ENCODE measurements at regions not wholly inside any gene's neighbourhood (a gene's known extent, or its start where the extent isn't known, plus 50 kb on each side); places are given as distances from the start of the nearest gene placed in this dataset.

GRCh38 chr7:85479918-85480643, 293.2 kb upstream of the SEMA3D start:
- Histone ChIP-seq H3K27me3 (ENCODE audit: control insufficient read depth, low read length) (no peaks in the 10 kb centered on the region), H3K4me3 (ENCODE audit: low read length) (no peak overlapping the region), H3F3A (ENCODE audit: control insufficient read depth, insufficient read depth) (no peaks in the 10 kb centered on the region), H3K4me2 (ENCODE audit: low read length) (no peak overlapping the region), H4K20me1 (ENCODE audit: control insufficient read depth, insufficient read depth, low read depth, low read length) (no peaks in the 10 kb centered on the region), H3K36me3 (ENCODE audit: control insufficient read depth, low read length) (no peaks in the 10 kb centered on the region), H3K79me2 (ENCODE audit: control insufficient read depth, low read length) (no peaks in the 10 kb centered on the region), H3K27ac (ENCODE audit: low read depth, low read length) (no peak overlapping the region), H3K9me2 (replicated peaks; ENCODE audit: control insufficient read depth, low read length) (no peaks in the 10 kb centered on the region), H3K9me3 (ENCODE audit: control insufficient read depth, insufficient read depth, low read length) (no peaks in the 10 kb centered on the region), H3K4me1 (ENCODE audit: control insufficient read depth, low read length) (no peaks in the 10 kb centered on the region)
- TF ChIP-seq, protein P1, sequence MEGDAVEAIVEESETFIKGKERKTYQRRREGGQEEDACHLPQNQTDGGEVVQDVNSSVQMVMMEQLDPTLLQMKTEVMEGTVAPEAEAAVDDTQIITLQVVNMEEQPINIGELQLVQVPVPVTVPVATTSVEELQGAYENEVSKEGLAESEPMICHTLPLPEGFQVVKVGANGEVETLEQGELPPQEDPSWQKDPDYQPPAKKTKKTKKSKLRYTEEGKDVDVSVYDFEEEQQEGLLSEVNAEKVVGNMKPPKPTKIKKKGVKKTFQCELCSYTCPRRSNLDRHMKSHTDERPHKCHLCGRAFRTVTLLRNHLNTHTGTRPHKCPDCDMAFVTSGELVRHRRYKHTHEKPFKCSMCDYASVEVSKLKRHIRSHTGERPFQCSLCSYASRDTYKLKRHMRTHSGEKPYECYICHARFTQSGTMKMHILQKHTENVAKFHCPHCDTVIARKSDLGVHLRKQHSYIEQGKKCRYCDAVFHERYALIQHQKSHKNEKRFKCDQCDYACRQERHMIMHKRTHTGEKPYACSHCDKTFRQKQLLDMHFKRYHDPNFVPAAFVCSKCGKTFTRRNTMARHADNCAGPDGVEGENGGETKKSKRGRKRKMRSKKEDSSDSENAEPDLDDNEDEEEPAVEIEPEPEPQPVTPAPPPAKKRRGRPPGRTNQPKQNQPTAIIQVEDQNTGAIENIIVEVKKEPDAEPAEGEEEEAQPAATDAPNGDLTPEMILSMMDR (IDR thresholded peaks at IDR 0.05; ENCODE audit: low read depth, low read length, poor library complexity, severe bottlenecking) = no peak
- no peak for TF ChIP-seq EZH2phosphoT487 (IDR thresholded peaks at IDR 0.05; ENCODE audit: borderline replicate concordance, low read length)

GRCh38 chr7:85478530-85478929, 291.7 kb upstream of the SEMA3D start:
- no peak overlapping the region for H3K4me2 ChIP-seq (ENCODE audit: low read length)
- TF ChIP-seq, protein P1 (IDR thresholded peaks at IDR 0.05; ENCODE audit: low read depth, low read length, poor library complexity, severe bottlenecking) = no peak
- TF ChIP-seq EZH2phosphoT487 (IDR thresholded peaks at IDR 0.05; ENCODE audit: borderline replicate concordance, low read length) = no peak
- no peaks in the 10 kb centered on the region for H3F3A ChIP-seq (ENCODE audit: control insufficient read depth, insufficient read depth)

DNA sequence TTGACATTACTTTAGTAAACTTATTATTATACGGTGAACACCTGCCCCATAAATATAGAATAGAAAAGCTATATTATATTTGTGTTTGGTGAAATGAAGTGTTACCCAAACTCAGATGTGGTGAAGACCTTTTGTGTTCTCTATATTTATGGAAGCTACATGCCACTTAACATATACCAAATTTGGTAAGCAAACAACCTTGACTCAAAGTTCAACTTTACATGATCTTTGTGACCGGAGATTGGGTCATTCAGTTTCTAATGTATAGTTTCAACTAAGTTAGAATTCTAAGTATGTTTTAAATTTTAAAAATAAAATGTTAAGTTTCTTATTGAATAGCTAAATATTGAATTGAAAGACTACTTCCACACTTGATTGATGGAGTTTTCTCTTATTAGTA, 288.6 kb upstream of the SEMA3D start:
- H3K4me1 ChIP-seq (ENCODE audit: control insufficient read depth, low read length) = no peaks in the 10 kb centered on the region
- H3K4me3 ChIP-seq (ENCODE audit: low read length) = no peak overlapping the region
- no peaks in the 10 kb centered on the region for H3K9me2 ChIP-seq (replicated peaks; ENCODE audit: control insufficient read depth, low read length)
- no peaks in the 10 kb centered on the region for H3K9me3 ChIP-seq (ENCODE audit: control insufficient read depth, insufficient read depth, low read length)
- no peak for TF ChIP-seq EZH2phosphoT487 (IDR thresholded peaks at IDR 0.05; ENCODE audit: borderline replicate concordance, low read length)
- TF ChIP-seq, protein P1 (IDR thresholded peaks at IDR 0.05; ENCODE audit: low read depth, low read length, poor library complexity, severe bottlenecking) = no peak
- no peaks in the 10 kb centered on the region for H3K36me3 ChIP-seq (ENCODE audit: control insufficient read depth, low read length)
- H3F3A ChIP-seq (ENCODE audit: control insufficient read depth, insufficient read depth) = no peaks in the 10 kb centered on the region
- no peaks in the 10 kb centered on the region for H3K27me3 ChIP-seq (ENCODE audit: control insufficient read depth, low read length)
- H3K4me2 ChIP-seq (ENCODE audit: low read length) = no peak overlapping the region
- H3K79me2 ChIP-seq (ENCODE audit: control insufficient read depth, low read length) = no peaks in the 10 kb centered on the region
- H3K27ac ChIP-seq (ENCODE audit: low read depth, low read length) = no peak overlapping the region
- no peaks in the 10 kb centered on the region; the same call in 1 of the 2 replicates for H4K20me1 ChIP-seq (ENCODE audit: control insufficient read depth, insufficient read depth, low read depth, low read length)

More at GRCh38 chr7:85478530-85478929, 291.7 kb upstream of the SEMA3D start:
- Histone ChIP-seq H3K9me2 (replicated peaks; ENCODE audit: control insufficient read depth, low read length) (no peaks in the 10 kb centered on the region), H3K4me3 (ENCODE audit: low read length) (no peak overlapping the region), H3K79me2 (ENCODE audit: control insufficient read depth, low read length) (no peaks in the 10 kb centered on the region), H3K9me3 (ENCODE audit: control insufficient read depth, insufficient read depth, low read length) (no peaks in the 10 kb centered on the region), H4K20me1 (ENCODE audit: control insufficient read depth, insufficient read depth, low read depth, low read length) (no peaks in the 10 kb centered on the region), H3K36me3 (ENCODE audit: control insufficient read depth, low read length) (no peaks in the 10 kb centered on the region), H3K27me3 (ENCODE audit: control insufficient read depth, low read length) (no peaks in the 10 kb centered on the region), H3K27ac (ENCODE audit: low read depth, low read length) (no peak overlapping the region), H3K4me1 (ENCODE audit: control insufficient read depth, low read length) (no peaks in the 10 kb centered on the region)
